Adrenal gland (tissue), 5 donors: ENCODE measurements at regions not wholly inside any gene's neighbourhood (a gene's known extent, or its start where the extent isn't known, plus 50 kb on each side); places are given as distances from the start of the nearest gene placed in this dataset.

Source experiments
- CTCF ChIP-seq, 6 experiments: fragments of 450-650 bp in 4 of 6; fragments of 200-600 bp in 2 of 6; sonication (generic) in 1 of 6; IDR thresholded peaks; 1 replicate in 5 of 6; 2 replicates in 1 of 6; pipeline versions ENCODE4 v1.5.1 to v1.8.0; 2016 to 2021; ENCODE audit warnings: antibody characterized with exemption in 6 of 6, mild to moderate bottlenecking in 2 of 6, moderate library complexity in 1 of 6
- POLR2A ChIP-seq, 2 donors: fragments of 450-650 bp; IDR thresholded peaks; one replicate each; pipeline ENCODE4 v1.6.1; 2017; ENCODE audit warnings: antibody characterized with exemption in 2 of 2, mild to moderate bottlenecking in 2 of 2, moderate library complexity in 1 of 2
- donor health status: DM: no; HTN: no; CAD: no.

DNA sequence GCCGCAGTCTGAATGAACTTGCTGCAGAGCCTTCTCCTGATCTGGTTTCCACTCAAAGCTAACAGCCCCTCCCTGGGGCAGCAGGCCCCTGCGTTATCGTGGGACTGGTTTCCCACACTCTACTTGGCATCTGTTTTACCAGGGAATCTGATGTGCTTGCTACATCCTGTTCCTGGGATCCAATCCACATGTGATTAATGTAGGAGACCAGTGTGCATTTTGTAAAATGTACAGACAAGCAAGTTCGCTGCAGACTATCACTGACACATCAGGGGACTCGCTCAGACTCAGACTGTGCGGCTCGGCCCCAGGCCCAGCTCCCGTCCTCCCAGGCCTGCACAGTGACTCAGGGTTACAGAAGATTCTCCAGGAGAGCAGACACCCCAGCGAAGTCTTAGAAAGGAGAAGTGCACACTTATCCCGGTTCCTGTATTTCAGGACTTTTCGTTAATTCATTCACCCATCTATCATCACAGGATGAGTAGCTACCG is 340.1 kb downstream of the MATN1 start:
- no peak for TF ChIP-seq CTCF (IDR thresholded peaks at IDR 0.05)
- no peak for TF ChIP-seq POLR2A (IDR thresholded peaks at IDR 0.05)
